GM12878 (cell line): ENCODE measurements at regions not wholly inside any gene's neighbourhood (a gene's known extent, or its start where the extent isn't known, plus 50 kb on each side); places are given as distances from the start of the nearest gene placed in this dataset.

ENCODE experiments used
- CTCF ChIP-seq, 3 experiments: IDR thresholded peaks in 2 of 3; conservative IDR thresholded peaks in 1 of 3; 2 replicates each; pipeline ENCODE4 v1.5.1; 2011; ENCODE audit warnings: low read depth in 3 of 3, low read length in 3 of 3, mild to moderate bottlenecking in 3 of 3, control low read depth in 2 of 3, moderate library complexity in 2 of 3, inconsistent platforms in 1 of 3, mixed read lengths in 1 of 3; ENCODE audit not compliant: control insufficient read depth in 2 of 3, insufficient read depth in 1 of 3; ENCODE audit errors: extremely low read depth in 1 of 3
- EP300 ChIP-seq, 2 experiments: fragments of 150-350 bp in 1 of 2; IDR thresholded peaks; 2 replicates each; pipeline ENCODE4 v1.6.1; 2011 to 2012; ENCODE audit warnings: low read depth in 2 of 2, low read length in 2 of 2, borderline replicate concordance in 1 of 2, improper control_type of control experiment in 1 of 2, inconsistent platforms in 1 of 2; ENCODE audit not compliant: control insufficient read depth in 1 of 2
- EZH2 ChIP-seq: IDR thresholded peaks from 2 replicates; pipeline ENCODE4 v1.6.1; 2012; ENCODE audit warnings: low read depth, mild to moderate bottlenecking, control low read depth, inconsistent platforms, low read length, borderline replicate concordance; ENCODE audit not compliant: control insufficient read depth
- POLR2A ChIP-seq: IDR thresholded peaks from 2 replicates; pipeline ENCODE4 v1.6.1; 2011; ENCODE audit warnings: low read depth, mild to moderate bottlenecking, low read length
- POLR2AphosphoS5 ChIP-seq: IDR thresholded peaks from 2 replicates; pipeline ENCODE4 v1.6.1; 2011; ENCODE audit warnings: mild to moderate bottlenecking, low read length, inconsistent platforms
- RAD21 ChIP-seq: IDR thresholded peaks from 2 replicates; pipeline ENCODE4 v1.6.1; 2011; ENCODE audit warnings: mild to moderate bottlenecking, low read depth, low read length, moderate library complexity; ENCODE audit not compliant: insufficient read depth
- RCOR1 ChIP-seq: conservative IDR thresholded peaks from 2 replicates; pipeline ENCODE4 v1.6.1; 2012; ENCODE audit warnings: low read depth, low read length, improper control_type of control experiment
- RFX5 ChIP-seq: IDR thresholded peaks from 2 replicates; pipeline ENCODE4 v1.6.1; 2011; ENCODE audit warnings: low read depth, low read length, improper control_type of control experiment
- SIN3A ChIP-seq: IDR thresholded peaks from 2 replicates; pipeline ENCODE4 v1.6.1; 2012; ENCODE audit warnings: low read depth, low read length, improper control_type of control experiment
- TAF1 ChIP-seq: IDR thresholded peaks from 2 replicates; pipeline ENCODE4 v1.6.1; 2011; ENCODE audit warnings: mild to moderate bottlenecking, low read depth, low read length, borderline replicate concordance
- USF2 ChIP-seq: IDR thresholded peaks from 2 replicates; pipeline ENCODE4 v1.6.1; 2011; ENCODE audit warnings: low read depth, low read length, improper control_type of control experiment, borderline replicate concordance
- YY1 ChIP-seq: IDR thresholded peaks from 2 replicates; pipeline ENCODE4 v1.6.1; 2011; ENCODE audit warnings: low read depth, mild to moderate bottlenecking, low read length

- TF ChIP-seq USF2 (no peak), CTCF (IDR thresholded peaks at IDR 0.05 in 2 of 3, conservative IDR thresholded peaks at IDR 0.05 in 1 of 3; ENCODE audit: control insufficient read depth in 2 of 3, extremely low read depth in 1 of 3, insufficient read depth in 1 of 3, low read depth in 3 of 3, low read length in 3 of 3) (no peak), POLR2A (no peak), TAF1 (no peak), YY1 (no peak), SIN3A (no peak), RAD21 (no peak), RFX5 (no peak), EZH2 (no peak), RCOR1 (no peak), POLR2AphosphoS5 (no peak), EP300 (IDR thresholded peaks at IDR 0.05; ENCODE audit: borderline replicate concordance in 1 of 2, control insufficient read depth in 1 of 2, low read depth in 2 of 2, low read length in 2 of 2) (no peak)
Observed at GRCh38 chr12:30506411-30506810, 189.3 kb downstream of the IPO8 start.
